Prostate gland (tissue), 2 donors: ENCODE measurements at regions not wholly inside any gene's neighbourhood (a gene's known extent, or its start where the extent isn't known, plus 50 kb on each side); places are given as distances from the start of the nearest gene placed in this dataset.

Experiments
- CTCF ChIP-seq, 4 experiments: fragments of 200-600 bp in 2 of 4; fragments of 450-650 bp in 2 of 4; sonication (generic) in 2 of 4; IDR thresholded peaks; 1 replicate in 3 of 4; 2 replicates in 1 of 4; pipeline ENCODE4 v1.5.1; 2016 to 2019; ENCODE audit warnings: antibody characterized with exemption in 4 of 4, mild to moderate bottlenecking in 2 of 4, moderate library complexity in 2 of 4
- POLR2A ChIP-seq: fragments of 450-650 bp; IDR thresholded peaks from one replicate; pipeline ENCODE4 v1.6.1; 2016; ENCODE audit warnings: antibody characterized with exemption, mild to moderate bottlenecking
- POLR2AphosphoS5 ChIP-seq: sonication (generic); formaldehyde crosslinking; IDR thresholded peaks from one replicate; pipeline ENCODE4 v1.6.1; 2017; ENCODE audit warnings: antibody characterized with exemption

- TF ChIP-seq CTCF (IDR thresholded peaks at IDR 0.05) (no peak), POLR2A (no peak), POLR2AphosphoS5 (no peak)
These were observed 482.5 kb downstream of the PABPC4L start for GRCh38 chr4:133719098-133719497.
